ENCODE measurements at regions not wholly inside any gene's neighbourhood (a gene's known extent, or its start where the extent isn't known, plus 50 kb on each side); places are given as distances from the start of the nearest gene placed in this dataset.

DNA sequence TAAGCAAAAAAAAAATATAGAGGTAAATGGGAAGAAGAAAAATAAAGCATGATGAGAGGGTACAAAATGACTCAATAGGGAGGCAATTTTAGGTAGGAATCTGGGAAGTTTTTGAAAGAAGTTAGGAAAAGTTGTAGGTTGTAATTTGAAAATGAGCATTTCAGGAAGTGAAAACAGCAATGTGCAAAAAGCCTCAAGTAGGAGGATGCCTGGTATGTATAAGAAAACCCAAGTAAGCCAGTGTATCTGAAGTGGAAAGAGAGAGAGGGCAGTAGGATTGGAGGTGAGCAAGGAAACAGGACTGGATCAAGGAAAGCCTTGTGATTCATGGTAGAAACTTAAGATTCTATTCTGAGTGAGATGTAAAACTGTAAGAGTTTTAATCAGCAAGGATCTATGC lies 121.6 kb upstream of the SPRY2 start:
- POLR2A ChIA-PET (ENCODE audit: unreplicated experiment) = no interaction called here
- TF ChIP-seq FOS (IDR thresholded peaks at IDR 0.05; ENCODE audit: low read depth, low read length) (no peak), RFX5 (IDR thresholded peaks at IDR 0.05; ENCODE audit: low read depth, low read length) (no peak), RAD21 (IDR thresholded peaks at IDR 0.05; ENCODE audit: low read length) (no peak), NFE2L2 (IDR thresholded peaks at IDR 0.05; ENCODE audit: low read depth, low read length) (no peak), CTCF (conservative IDR thresholded peaks at IDR 0.05; ENCODE audit: low read depth, low read length) (no peak), RCOR1 (IDR thresholded peaks at IDR 0.05; ENCODE audit: insufficient replicate concordance, low read length) (no peak), CEBPB (IDR thresholded peaks at IDR 0.05; ENCODE audit: low read depth, low read length) (no peak), SMC3 (IDR thresholded peaks at IDR 0.05; ENCODE audit: low read depth, low read length) (no peak), MXI1 (IDR thresholded peaks at IDR 0.05; ENCODE audit: borderline replicate concordance, low read depth, low read length) (no peak), CHD1 (IDR thresholded peaks at IDR 0.05; ENCODE audit: low read depth, low read length) (no peak), POLR2A (IDR thresholded peaks at IDR 0.05; ENCODE audit: low read depth, low read length) (no peak)
- TF ChIP-seq, protein P1, sequence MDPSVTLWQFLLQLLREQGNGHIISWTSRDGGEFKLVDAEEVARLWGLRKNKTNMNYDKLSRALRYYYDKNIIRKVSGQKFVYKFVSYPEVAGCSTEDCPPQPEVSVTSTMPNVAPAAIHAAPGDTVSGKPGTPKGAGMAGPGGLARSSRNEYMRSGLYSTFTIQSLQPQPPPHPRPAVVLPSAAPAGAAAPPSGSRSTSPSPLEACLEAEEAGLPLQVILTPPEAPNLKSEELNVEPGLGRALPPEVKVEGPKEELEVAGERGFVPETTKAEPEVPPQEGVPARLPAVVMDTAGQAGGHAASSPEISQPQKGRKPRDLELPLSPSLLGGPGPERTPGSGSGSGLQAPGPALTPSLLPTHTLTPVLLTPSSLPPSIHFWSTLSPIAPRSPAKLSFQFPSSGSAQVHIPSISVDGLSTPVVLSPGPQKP (IDR thresholded peaks at IDR 0.05; ENCODE audit: borderline replicate concordance, low read depth, low read length) = no peak
- no peak overlapping the region for H2AFZ ChIP-seq (replicated peaks; ENCODE audit: low read length, poor library complexity)
- H4K91ac ChIP-seq (ENCODE audit: insufficient read depth, low read depth, low read length) = no peak overlapping the region
- CTCF ChIA-PET = no interaction called here
- H2AK5ac ChIP-seq (ENCODE audit: low read depth, low read length) = no peak overlapping the region
- DNase-seq (no peak), ATAC-seq (ENCODE audit: low read depth) (no peak)
- H3K4ac ChIP-seq (ENCODE audit: low read depth, low read length) = no peak overlapping the region
- H3K9me1 ChIP-seq (ENCODE audit: insufficient read depth, low read length) = no peaks in the 10 kb centered on the region
- H4K8ac ChIP-seq (ENCODE audit: low read depth in 2 of 2, low read length in 2 of 2) = no peak overlapping the region
- H3K4me2 ChIP-seq (ENCODE audit: low read depth, low read length) = no peak overlapping the region
- H2AK9ac ChIP-seq (replicated peaks; ENCODE audit: low read depth, low read length, poor library complexity) = no peak overlapping the region
- no peak overlapping the region for H2BK15ac ChIP-seq (ENCODE audit: low read depth, low read length)
- no peak overlapping the region for H2BK5ac ChIP-seq (ENCODE audit: low read depth, low read length, poor library complexity, severe bottlenecking)
- no peak overlapping the region for H3K9ac ChIP-seq (ENCODE audit: low read depth, low read length)
- H4K20me1 ChIP-seq (ENCODE audit: insufficient read depth, low read length) = no peaks in the 10 kb centered on the region
- H2BK120ac ChIP-seq (ENCODE audit: low read depth, low read length) = no peak overlapping the region
- H2BK20ac ChIP-seq (ENCODE audit: low read depth, low read length) = no peak overlapping the region
- no peak overlapping the region for H3K27ac ChIP-seq (ENCODE audit: insufficient read depth, low read length)
- no peaks in the 10 kb centered on the region for H3K9me3 ChIP-seq (ENCODE audit: control insufficient read depth, insufficient read depth, low read length)
- intact Hi-C loops (cut with micrococcal nuclease) (no loop called here), in situ Hi-C loops (cut with MboI; ENCODE audit: low sequenced_read_pairs) (no loop called here), dilution Hi-C loops (cut with HindIII; ENCODE audit: low sequenced_read_pairs, unreplicated experiment) (no loop called here)
- H3K79me1 ChIP-seq (ENCODE audit: low read depth in 1 of 2, low read length in 2 of 2) = no peaks in the 10 kb centered on the region
- no peaks in the 10 kb centered on the region for H3K4me1 ChIP-seq (ENCODE audit: control insufficient read depth, insufficient read depth, low read length)
- H3K36me3 ChIP-seq (ENCODE audit: control insufficient read depth, insufficient read depth, low read length) = no peaks in the 10 kb centered on the region
- no peak overlapping the region for H4K5ac ChIP-seq (ENCODE audit: low read depth, low read length)
- H3K14ac ChIP-seq (replicated peaks; ENCODE audit: low read depth, low read length) = no peak overlapping the region
- no peak overlapping the region for H3K4me3 ChIP-seq (ENCODE audit: insufficient read depth, low read depth, low read length)
- no peak overlapping the region for H3K23ac ChIP-seq (ENCODE audit: low read depth, low read length)
- BruUV-seq (replicated peaks) = no TSS peak
- no peak overlapping the region for H3K18ac ChIP-seq (ENCODE audit: low read depth, low read length)
- no peaks in the 10 kb centered on the region for H3K27me3 ChIP-seq (ENCODE audit: control insufficient read depth, insufficient read depth, low read length)
- H3K56ac ChIP-seq (ENCODE audit: extremely low read depth, insufficient read depth, low read length) = no peak overlapping the region

All from IMR-90 (cell line).